ENCODE measurements at regions not wholly inside any gene's neighbourhood (a gene's known extent, or its start where the extent isn't known, plus 50 kb on each side); places are given as distances from the start of the nearest gene placed in this dataset.

DNA sequence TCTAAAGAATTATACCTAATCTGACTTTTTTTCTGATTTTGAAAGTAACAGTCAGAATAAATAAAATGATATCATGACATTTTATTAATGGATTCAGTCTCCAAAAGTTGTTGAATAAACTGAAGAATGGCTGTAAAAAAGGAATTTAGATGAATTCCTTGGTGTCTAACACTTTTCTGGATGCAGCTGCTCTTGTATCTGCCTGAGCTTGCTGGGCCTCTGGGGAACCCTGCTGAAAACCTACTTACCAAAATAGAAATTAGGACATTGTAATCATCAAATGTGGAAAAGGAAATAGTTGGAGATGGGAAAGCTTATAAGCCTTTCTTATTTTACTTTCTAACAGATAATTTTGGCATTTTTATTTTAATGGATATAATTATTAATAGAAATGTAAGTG, 315.7 kb upstream of the ANO5 start:
- intact Hi-C loops (cut with micrococcal nuclease), result no loop called here
- no peak overlapping the region for H3K4me2 ChIP-seq (replicated peaks; ENCODE audit: extremely low read depth, low read length, poor library complexity, severe bottlenecking)

DNA sequence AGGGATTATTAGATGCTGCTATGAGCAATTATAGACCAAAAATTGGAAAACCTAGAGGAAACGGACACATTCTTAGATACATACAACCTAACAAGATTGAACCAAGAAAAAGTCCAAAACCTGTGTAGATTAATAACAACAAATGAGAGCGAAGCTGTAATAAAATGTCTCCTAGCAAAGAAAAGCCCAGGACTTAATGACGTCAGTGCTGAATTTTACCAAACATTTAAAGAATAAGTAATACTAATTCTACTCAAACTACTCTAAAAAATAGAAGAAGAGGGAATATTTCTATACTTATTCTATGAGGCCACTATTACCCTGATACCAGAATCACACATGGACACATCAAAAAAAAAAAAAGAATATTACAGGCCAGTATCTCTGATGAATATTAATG, 309.5 kb upstream of the ANO5 start:
- Histone ChIP-seq H3K36me3 (replicated peaks in 1 of 2; ENCODE audit: control insufficient read depth in 1 of 2, insufficient read depth in 2 of 2, low read length in 2 of 2) (no peaks in the 10 kb centered on the region), H3K4me3 (replicated peaks in 1 of 3; ENCODE audit: low read depth in 2 of 3, low read length in 3 of 3) (no peak overlapping the region), H3K4me2 (replicated peaks; ENCODE audit: extremely low read depth, low read length, poor library complexity, severe bottlenecking) (no peak overlapping the region), H3K27me3 (ENCODE audit: control insufficient read depth in 2 of 2, insufficient read depth in 2 of 2, low read length in 2 of 2) (no peaks in the 10 kb centered on the region), H3K79me2 (ENCODE audit: insufficient read depth, low read length) (no peaks in the 10 kb centered on the region), H3K4me1 (ENCODE audit: control insufficient read depth in 1 of 2, insufficient read depth in 2 of 2, low read length in 2 of 2) (no peaks in the 10 kb centered on the region), H3K9ac (ENCODE audit: insufficient read depth, low read length, poor library complexity, severe bottlenecking) (no peak overlapping the region), H3K9me3 (replicated peaks in 1 of 2; ENCODE audit: control insufficient read depth in 1 of 2, insufficient read depth in 1 of 2, low read length in 2 of 2) (no peaks in the 10 kb centered on the region), H2AFZ (ENCODE audit: insufficient read depth, low read depth, low read length, poor library complexity, severe bottlenecking) (no peak overlapping the region), H4K20me1 (ENCODE audit: insufficient read depth, low read length) (no peaks in the 10 kb centered on the region), H3K27ac (ENCODE audit: low read depth in 1 of 2, low read length in 2 of 2) (no peak overlapping the region)
- Mint-ChIP-seq H3K27ac (no peak overlapping the region), H3K4me1 (no peaks in the 10 kb centered on the region), H3K36me3 (no peaks in the 10 kb centered on the region), H3K27me3 (ENCODE audit: low read depth in 3 of 3) (peaks cover 0 to 5% (median 1%) of the 10 kb centered on the region in 3 donors), H3K9me3 (peaks cover 2 to 15% (median 4%) of the 10 kb centered on the region in 7 donors), H3K4me3 (no peak overlapping the region)
- DNase-seq, result no peak
- no CpG with 5 or more reads among the region's 3 CpGs for WGBS (ENCODE audit: insufficient coverage)
- intact Hi-C loops (cut with micrococcal nuclease), result no loop called here
- TF ChIP-seq, protein P1, sequence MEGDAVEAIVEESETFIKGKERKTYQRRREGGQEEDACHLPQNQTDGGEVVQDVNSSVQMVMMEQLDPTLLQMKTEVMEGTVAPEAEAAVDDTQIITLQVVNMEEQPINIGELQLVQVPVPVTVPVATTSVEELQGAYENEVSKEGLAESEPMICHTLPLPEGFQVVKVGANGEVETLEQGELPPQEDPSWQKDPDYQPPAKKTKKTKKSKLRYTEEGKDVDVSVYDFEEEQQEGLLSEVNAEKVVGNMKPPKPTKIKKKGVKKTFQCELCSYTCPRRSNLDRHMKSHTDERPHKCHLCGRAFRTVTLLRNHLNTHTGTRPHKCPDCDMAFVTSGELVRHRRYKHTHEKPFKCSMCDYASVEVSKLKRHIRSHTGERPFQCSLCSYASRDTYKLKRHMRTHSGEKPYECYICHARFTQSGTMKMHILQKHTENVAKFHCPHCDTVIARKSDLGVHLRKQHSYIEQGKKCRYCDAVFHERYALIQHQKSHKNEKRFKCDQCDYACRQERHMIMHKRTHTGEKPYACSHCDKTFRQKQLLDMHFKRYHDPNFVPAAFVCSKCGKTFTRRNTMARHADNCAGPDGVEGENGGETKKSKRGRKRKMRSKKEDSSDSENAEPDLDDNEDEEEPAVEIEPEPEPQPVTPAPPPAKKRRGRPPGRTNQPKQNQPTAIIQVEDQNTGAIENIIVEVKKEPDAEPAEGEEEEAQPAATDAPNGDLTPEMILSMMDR (IDR thresholded peaks at IDR 0.05), result no peak

More for the DNA sequence above, 315.7 kb upstream of the ANO5 start:
- Histone ChIP-seq H3K4me1 (ENCODE audit: control insufficient read depth in 1 of 2, insufficient read depth in 2 of 2, low read length in 2 of 2) (no peaks in the 10 kb centered on the region), H4K20me1 (ENCODE audit: insufficient read depth, low read length) (no peaks in the 10 kb centered on the region), H3K27ac (ENCODE audit: low read depth in 1 of 2, low read length in 2 of 2) (no peak overlapping the region), H3K36me3 (replicated peaks in 1 of 2; ENCODE audit: control insufficient read depth in 1 of 2, insufficient read depth in 2 of 2, low read length in 2 of 2) (no peaks in the 10 kb centered on the region), H3K27me3 (ENCODE audit: control insufficient read depth in 2 of 2, insufficient read depth in 2 of 2, low read length in 2 of 2) (no peaks in the 10 kb centered on the region), H3K9ac (ENCODE audit: insufficient read depth, low read length, poor library complexity, severe bottlenecking) (no peak overlapping the region), H2AFZ (ENCODE audit: insufficient read depth, low read depth, low read length, poor library complexity, severe bottlenecking) (no peak overlapping the region), H3K9me3 (replicated peaks in 1 of 2; ENCODE audit: control insufficient read depth in 1 of 2, insufficient read depth in 1 of 2, low read length in 2 of 2) (no peaks in the 10 kb centered on the region), H3K4me3 (replicated peaks in 1 of 3; ENCODE audit: low read depth in 2 of 3, low read length in 3 of 3) (no peak overlapping the region), H3K79me2 (ENCODE audit: insufficient read depth, low read length) (no peaks in the 10 kb centered on the region)
- H3K9me3 Mint-ChIP-seq, result peaks cover 0 to 9% (median 2%) of the 10 kb centered on the region in 7 donors
- H3K36me3 Mint-ChIP-seq, result no peaks in the 10 kb centered on the region
- H3K4me1 Mint-ChIP-seq, result no peaks in the 10 kb centered on the region
- H3K4me3 Mint-ChIP-seq, result no peak overlapping the region
- TF ChIP-seq, protein P1 (IDR thresholded peaks at IDR 0.05), result no peak
- H3K27ac Mint-ChIP-seq, result no peak overlapping the region
- peaks cover 0 to 2% (median 0%) of the 10 kb centered on the region in 3 donors for H3K27me3 Mint-ChIP-seq (ENCODE audit: low read depth in 3 of 3)
- DNase-seq, result no peak

Data from CD14-positive monocyte (primary cell).